MM.1S (cell line): ENCODE measurements at regions not wholly inside any gene's neighbourhood (a gene's known extent, or its start where the extent isn't known, plus 50 kb on each side); places are given as distances from the start of the nearest gene placed in this dataset.

Experiments
- DNase-seq: peaks from one replicate; pipeline ENCODE4 v3.0.0-alpha.2; 2015
- H2AFZ ChIP-seq: fragments of 300-600 bp; sonication (generic); 2 replicates; pipeline ENCODE4 v1.6.0; 2016; ENCODE audit warnings: antibody characterized with exemption, low read length
- H3F3A ChIP-seq: fragments of 300-600 bp; sonication (generic); 2 replicates; pipeline ENCODE4 v1.6.1; 2016; ENCODE audit warnings: mild to moderate bottlenecking, antibody characterized with exemption, low read length, moderate library complexity, mixed read lengths; ENCODE audit not compliant: insufficient read depth
- H3K27ac ChIP-seq: fragments of 300-600 bp; sonication (generic); 2 replicates; pipeline ENCODE4 v1.5.1; 2016; ENCODE audit warnings: mild to moderate bottlenecking, low read length
- H3K27me3 ChIP-seq: fragments of 300-600 bp; sonication (generic); replicated peaks from 2 replicates; pipeline ENCODE4 v1.6.0; 2016; ENCODE audit warnings: low read length; ENCODE audit not compliant: insufficient read depth
- H3K36me3 ChIP-seq: fragments of 300-600 bp; sonication (generic); replicated peaks from 2 replicates; pipeline ENCODE4 v1.6.1; 2016; ENCODE audit warnings: mild to moderate bottlenecking, low read length, mixed read lengths; ENCODE audit not compliant: insufficient read depth
- H3K4me1 ChIP-seq: fragments of 300-600 bp; sonication (generic); 2 replicates; pipeline ENCODE4 v1.6.1; 2016; ENCODE audit warnings: low read length, mixed read lengths
- H3K4me2 ChIP-seq: fragments of 300-600 bp; sonication (generic); 2 replicates; pipeline ENCODE4 v1.6.0; 2016; ENCODE audit warnings: low read depth, low read length
- H3K4me3 ChIP-seq: fragments of 300-600 bp; sonication (generic); 2 replicates; pipeline ENCODE4 v1.5.1; 2016; ENCODE audit warnings: low read length, mixed read lengths
- H3K79me2 ChIP-seq: fragments of 300-600 bp; sonication (generic); 2 replicates; pipeline ENCODE4 v1.6.1; 2016; ENCODE audit warnings: mixed run types, low read length, mixed read lengths
- H3K9ac ChIP-seq: fragments of 300-600 bp; sonication (generic); 2 replicates; pipeline ENCODE4 v1.6.1; 2016; ENCODE audit warnings: low read length, mixed read lengths
- H3K9me2 ChIP-seq: fragments of 300-600 bp; sonication (generic); replicated peaks from 2 replicates; pipeline ENCODE4 v1.6.1; 2016; ENCODE audit warnings: mild to moderate bottlenecking, low read length, mixed read lengths; ENCODE audit not compliant: insufficient read depth
- H3K9me3 ChIP-seq: fragments of 300-600 bp; sonication (generic); replicated peaks from 2 replicates; pipeline ENCODE4 v1.6.1; 2016; ENCODE audit warnings: mild to moderate bottlenecking, low read length, mixed read lengths; ENCODE audit not compliant: insufficient read depth
- H4K20me1 ChIP-seq: fragments of 300-600 bp; sonication (generic); 2 replicates; pipeline ENCODE4 v1.6.1; 2016; ENCODE audit warnings: mild to moderate bottlenecking, low read length, moderate library complexity, mixed read lengths; ENCODE audit not compliant: insufficient read depth
- EZH2 ChIP-seq: fragments of 300-600 bp; sonication (generic); optimal IDR thresholded peaks from 2 replicates; pipeline ENCODE3; 2017; ENCODE audit warnings: low read depth, mild to moderate bottlenecking, antibody characterized with exemption, low read length, mixed read lengths
- EZH2phosphoT487 ChIP-seq: fragments of 300-600 bp; sonication (generic); IDR thresholded peaks from 2 replicates; pipeline ENCODE4 v1.6.1; 2018; ENCODE audit warnings: antibody characterized with exemption, low read length
- TF ChIP-seq, protein P1 (sequence below): fragments of 300-600 bp; sonication (generic); IDR thresholded peaks from 2 replicates; pipeline ENCODE4 v1.5.1; 2016; ENCODE audit warnings: antibody characterized with exemption, low read length, mixed read lengths

DNA sequence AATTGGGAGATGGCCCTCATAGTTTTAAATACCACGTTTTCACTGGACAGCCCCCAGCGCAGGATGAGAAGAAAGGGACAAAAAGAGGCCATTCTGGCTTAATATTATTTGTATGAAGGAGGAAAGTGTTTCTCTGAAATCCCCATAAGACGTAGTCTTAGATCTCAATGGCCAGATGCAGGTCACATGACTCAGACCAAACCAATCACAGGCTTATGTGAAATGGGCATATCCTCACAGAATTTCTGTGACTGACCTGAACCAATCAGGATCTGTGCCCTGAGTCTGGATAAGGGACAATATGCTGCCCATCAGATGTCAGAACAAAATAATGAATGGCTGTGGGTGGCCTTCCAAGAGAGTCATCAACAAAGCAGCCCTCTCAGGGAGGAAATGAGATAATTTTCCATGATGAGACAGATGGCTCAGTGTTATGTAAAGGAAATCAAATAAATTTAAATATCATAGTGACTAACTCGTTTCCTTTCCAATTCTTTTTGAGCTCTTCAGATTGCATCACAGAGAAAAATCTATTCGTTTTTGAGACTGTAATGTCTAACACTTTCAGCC is 1009.5 kb upstream of the TMEM132C start:
- H3K36me3 ChIP-seq = no peaks in the 10 kb centered on the region
- TF ChIP-seq, protein P1, sequence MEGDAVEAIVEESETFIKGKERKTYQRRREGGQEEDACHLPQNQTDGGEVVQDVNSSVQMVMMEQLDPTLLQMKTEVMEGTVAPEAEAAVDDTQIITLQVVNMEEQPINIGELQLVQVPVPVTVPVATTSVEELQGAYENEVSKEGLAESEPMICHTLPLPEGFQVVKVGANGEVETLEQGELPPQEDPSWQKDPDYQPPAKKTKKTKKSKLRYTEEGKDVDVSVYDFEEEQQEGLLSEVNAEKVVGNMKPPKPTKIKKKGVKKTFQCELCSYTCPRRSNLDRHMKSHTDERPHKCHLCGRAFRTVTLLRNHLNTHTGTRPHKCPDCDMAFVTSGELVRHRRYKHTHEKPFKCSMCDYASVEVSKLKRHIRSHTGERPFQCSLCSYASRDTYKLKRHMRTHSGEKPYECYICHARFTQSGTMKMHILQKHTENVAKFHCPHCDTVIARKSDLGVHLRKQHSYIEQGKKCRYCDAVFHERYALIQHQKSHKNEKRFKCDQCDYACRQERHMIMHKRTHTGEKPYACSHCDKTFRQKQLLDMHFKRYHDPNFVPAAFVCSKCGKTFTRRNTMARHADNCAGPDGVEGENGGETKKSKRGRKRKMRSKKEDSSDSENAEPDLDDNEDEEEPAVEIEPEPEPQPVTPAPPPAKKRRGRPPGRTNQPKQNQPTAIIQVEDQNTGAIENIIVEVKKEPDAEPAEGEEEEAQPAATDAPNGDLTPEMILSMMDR = no peak
- TF ChIP-seq EZH2phosphoT487 (no peak), EZH2 (no peak)
- no peaks in the 10 kb centered on the region for H3K27me3 ChIP-seq
- DNase-seq = no peak
- H3K27ac ChIP-seq = no peak overlapping the region
- H3K9me3 ChIP-seq = no peaks in the 10 kb centered on the region
- H3K4me2 ChIP-seq = no peak overlapping the region
- no peaks in the 10 kb centered on the region for H3K79me2 ChIP-seq
- H3F3A ChIP-seq = no peaks in the 10 kb centered on the region
- H3K9ac ChIP-seq = no peak overlapping the region
- H3K4me3 ChIP-seq = no peak overlapping the region
- no peaks in the 10 kb centered on the region for H4K20me1 ChIP-seq
- H3K4me1 ChIP-seq = no peaks in the 10 kb centered on the region
- no peaks in the 10 kb centered on the region for H3K9me2 ChIP-seq
- no peak overlapping the region for H2AFZ ChIP-seq

DNA sequence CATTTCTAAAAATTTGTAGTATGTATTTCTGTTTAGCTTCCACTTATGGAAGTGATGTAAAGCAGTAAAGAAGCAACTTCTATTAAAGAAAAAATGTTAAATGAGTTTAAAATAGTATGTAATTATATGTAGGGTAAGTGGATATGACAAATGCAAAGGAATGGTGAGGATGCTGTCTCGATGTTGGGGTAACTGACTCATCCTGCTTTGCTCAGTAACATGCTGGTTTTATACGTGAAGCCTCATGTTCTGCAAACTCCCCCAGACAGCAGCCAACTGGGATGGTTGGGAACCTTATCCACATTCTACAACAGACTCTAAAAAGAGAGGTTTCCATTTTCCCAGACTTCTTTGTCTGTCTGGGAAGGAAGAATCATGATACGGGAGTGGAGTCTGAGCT is 1006.4 kb upstream of the TMEM132C start:
- Histone ChIP-seq H3K4me3 (no peak overlapping the region), H3K9me2 (no peaks in the 10 kb centered on the region), H3K4me1 (no peaks in the 10 kb centered on the region), H3K27me3 (no peaks in the 10 kb centered on the region), H2AFZ (no peak overlapping the region), H3K9me3 (no peaks in the 10 kb centered on the region), H3K79me2 (no peaks in the 10 kb centered on the region), H3K36me3 (no peaks in the 10 kb centered on the region), H3K9ac (no peak overlapping the region), H3K27ac (no peak overlapping the region), H4K20me1 (no peaks in the 10 kb centered on the region), H3F3A (no peaks in the 10 kb centered on the region), H3K4me2 (no peak overlapping the region)
- TF ChIP-seq EZH2 = no peak
- TF ChIP-seq EZH2phosphoT487 = no peak
- TF ChIP-seq, protein P1 = no peak
- no peak for DNase-seq

DNA sequence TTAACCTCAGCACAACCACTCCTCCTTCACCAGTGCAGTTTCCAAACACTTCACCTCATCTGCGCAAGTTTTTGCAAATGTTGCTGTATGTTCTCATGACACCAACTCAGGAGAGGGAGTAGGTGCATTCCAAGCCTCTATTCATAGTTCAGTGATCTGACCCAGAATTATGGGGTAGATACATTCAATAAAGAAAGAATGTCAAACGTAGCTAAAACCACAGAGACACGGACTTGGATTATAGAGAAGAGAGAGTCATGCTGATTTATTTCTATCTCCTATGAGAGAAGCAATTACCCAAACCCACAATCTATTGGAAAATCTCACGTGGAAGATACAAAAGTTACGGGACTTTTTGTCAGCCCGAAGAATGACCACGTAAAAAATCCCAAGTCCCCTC is 1006.0 kb upstream of the TMEM132C start:
- H3K9me3 ChIP-seq = no peaks in the 10 kb centered on the region
- H3K79me2 ChIP-seq = no peaks in the 10 kb centered on the region
- H3K36me3 ChIP-seq = no peaks in the 10 kb centered on the region
- H3K27me3 ChIP-seq = no peaks in the 10 kb centered on the region
- H3K27ac ChIP-seq = no peak overlapping the region
- no peaks in the 10 kb centered on the region for H4K20me1 ChIP-seq
- H3K4me2 ChIP-seq = no peak overlapping the region
- H3K4me3 ChIP-seq = no peak overlapping the region
- DNase-seq = no peak
- H3K4me1 ChIP-seq = no peaks in the 10 kb centered on the region
- H3K9me2 ChIP-seq = no peaks in the 10 kb centered on the region
- TF ChIP-seq EZH2phosphoT487 (no peak), EZH2 (no peak)
- TF ChIP-seq, protein P1 = no peak
- H2AFZ ChIP-seq = no peak overlapping the region
- no peaks in the 10 kb centered on the region for H3F3A ChIP-seq
- no peak overlapping the region for H3K9ac ChIP-seq
